GM19238 (cell line): ENCODE measurements at regions not wholly inside any gene's neighbourhood (a gene's known extent, or its start where the extent isn't known, plus 50 kb on each side); places are given as distances from the start of the nearest gene placed in this dataset.

Source experiments
- DNase-seq: peaks from one replicate; pipeline ENCODE4 v3.0.0; 2011; ENCODE audit warnings: low spot score; ENCODE audit not compliant: insufficient read length

GRCh38 chr22:48157676-48158075, 1395.2 kb downstream of the TBC1D22A start:
- no peak for DNase-seq

GRCh38 chr22:48156603-48157355, 1394.3 kb downstream of the TBC1D22A start:
- DNase-seq: no peak

DNA sequence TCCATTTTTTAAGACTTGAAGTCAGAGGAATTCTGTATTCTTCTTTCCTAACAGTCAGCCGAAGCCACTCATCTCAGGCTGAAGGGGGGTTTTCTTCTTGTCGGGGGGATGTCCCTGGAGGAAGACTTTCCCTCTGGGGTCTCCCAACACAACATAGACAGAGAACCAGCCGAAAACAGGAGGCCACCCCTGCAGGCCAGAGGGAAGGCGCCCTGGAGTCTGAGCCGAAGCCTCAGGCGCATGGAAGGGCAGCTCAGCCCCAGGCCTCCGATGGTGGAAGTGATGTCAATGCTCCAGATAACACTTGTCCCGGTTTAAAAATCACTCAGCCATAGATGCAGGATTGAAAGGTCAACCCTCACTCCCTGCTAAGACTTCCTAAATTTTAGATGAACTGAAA, 1393.0 kb downstream of the TBC1D22A start:
- DNase-seq: no peak

- no peak for DNase-seq
Measured at GRCh38 chr22:48154943-48155240, 1392.4 kb downstream of the TBC1D22A start.

- no peak for DNase-seq
Measured at GRCh38 chr22:48154169-48154942, 1391.9 kb downstream of the TBC1D22A start.

- no peak for DNase-seq
Measured at GRCh38 chr22:48153726-48154125, 1391.3 kb downstream of the TBC1D22A start.

- no peak for DNase-seq
Measured at GRCh38 chr22:48152916-48153315, 1390.5 kb downstream of the TBC1D22A start.

DNA sequence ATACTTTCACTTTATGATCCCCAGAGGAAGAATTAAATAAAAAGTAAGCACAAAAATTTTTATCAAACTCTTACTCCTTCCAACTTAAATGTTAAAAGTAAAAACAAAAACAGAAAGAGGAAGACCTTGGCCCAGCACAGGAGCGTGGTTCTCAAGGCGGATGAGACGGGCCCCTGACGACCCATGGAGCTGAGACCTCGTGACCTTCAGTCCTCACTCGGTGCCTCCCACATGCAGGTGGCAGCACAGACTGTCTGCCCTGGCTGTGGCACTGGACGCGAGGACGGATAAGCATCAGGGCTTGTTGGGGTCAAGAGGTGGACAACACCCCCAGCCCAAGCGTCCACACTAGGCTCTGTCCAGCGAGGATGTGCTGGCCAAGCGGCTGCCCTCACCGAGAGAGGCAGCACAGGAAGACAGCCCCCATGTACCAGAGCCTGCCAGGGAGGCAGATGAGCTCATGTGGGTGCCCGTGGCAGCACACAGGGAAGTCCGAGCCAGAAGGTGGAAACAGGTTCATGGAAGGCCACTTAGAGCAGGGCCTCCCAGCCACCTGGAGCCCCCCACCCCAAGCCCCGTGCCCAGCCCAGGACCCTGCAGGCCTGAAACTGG, 1389.8 kb downstream of the TBC1D22A start:
- DNase-seq: no peak

- no peak for DNase-seq
Measured at GRCh38 chr22:48151641-48152040, 1389.2 kb downstream of the TBC1D22A start.

DNA sequence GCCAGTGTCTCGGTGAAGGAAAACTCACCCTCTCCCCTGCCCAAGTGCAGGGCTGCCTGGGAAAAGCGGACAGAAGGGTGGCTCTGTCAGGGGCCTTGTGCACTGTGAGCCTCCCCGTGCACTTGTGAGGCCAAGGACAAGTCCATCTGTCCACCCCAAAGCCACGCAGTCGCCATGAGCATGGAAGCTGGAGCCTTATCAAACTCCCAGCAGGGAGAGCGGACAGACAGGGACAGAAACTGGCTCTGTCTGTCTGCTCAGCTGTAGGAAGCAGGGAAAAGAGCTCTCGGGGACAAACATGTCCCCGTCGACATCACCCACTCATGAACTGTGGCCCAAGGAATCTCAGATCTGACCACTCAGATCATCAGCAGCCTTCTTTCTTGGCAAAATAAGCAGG, 1385.4 kb downstream of the TBC1D22A start:
- no peak for DNase-seq

DNA sequence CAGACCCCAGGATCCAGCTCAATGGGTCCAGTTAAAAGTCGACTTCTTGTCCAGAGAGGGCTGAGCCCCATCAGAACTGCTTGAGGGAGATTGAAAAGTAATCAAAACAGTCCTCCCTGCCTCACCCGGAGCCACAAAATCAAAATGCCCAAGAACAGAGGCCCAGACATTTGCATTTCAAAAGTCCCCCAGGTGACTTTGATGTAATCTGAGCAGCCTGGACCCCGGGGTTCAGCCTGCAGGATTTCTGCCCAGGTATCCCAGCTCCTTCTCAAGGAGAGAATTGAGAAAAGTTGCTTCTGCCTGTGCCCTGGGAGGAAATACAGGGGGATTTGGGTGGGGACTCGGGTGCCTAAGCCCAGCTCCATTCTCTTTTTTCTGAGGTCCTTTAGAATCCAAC, 1385.0 kb downstream of the TBC1D22A start:
- no peak for DNase-seq

- DNase-seq: no peak
Measured at GRCh38 chr22:48146426-48146825, 1384.0 kb downstream of the TBC1D22A start.

DNA sequence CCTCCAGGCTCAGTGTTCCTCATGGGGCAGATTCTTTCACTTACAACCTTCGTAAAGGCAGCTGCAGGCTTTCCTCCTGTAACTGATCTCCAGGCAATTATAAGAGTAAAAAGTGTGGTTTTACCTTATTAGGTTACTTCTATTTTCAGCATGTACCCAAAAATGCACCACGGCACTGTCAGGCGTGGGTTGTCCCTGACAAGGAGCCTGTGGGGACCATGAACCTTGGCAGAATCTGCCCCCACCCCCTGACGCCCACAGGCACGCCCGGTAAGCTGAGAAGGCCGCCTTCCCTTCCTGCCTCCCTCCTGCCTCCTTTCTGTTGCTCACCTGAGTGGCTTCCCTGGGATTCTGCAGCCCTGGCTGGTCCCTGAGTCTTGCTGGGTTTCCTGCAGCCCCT, 1383.3 kb downstream of the TBC1D22A start:
- DNase-seq: no peak

- DNase-seq: no peak
Measured at GRCh38 chr22:48144318-48144717, 1381.9 kb downstream of the TBC1D22A start.

DNA sequence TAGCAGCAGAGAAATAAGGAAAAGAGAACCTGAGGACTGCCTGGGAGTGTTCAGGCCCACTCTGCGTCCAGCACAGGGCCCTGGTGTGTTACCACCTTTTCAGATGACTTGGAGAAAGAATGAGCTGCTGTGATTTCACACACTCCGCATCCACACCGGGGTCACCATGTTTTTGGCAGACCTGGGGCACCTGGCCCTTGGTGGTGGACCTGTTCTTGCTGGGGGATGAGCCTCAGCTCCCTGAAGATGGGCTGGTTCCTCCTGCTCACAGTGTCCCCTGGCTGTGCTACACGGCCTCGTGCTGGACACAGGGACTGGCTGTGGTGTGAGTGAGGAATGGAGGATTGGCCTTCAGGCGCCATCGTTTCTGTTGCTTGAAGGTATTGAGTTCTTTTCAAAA, 1381.4 kb downstream of the TBC1D22A start:
- DNase-seq: no peak

DNA sequence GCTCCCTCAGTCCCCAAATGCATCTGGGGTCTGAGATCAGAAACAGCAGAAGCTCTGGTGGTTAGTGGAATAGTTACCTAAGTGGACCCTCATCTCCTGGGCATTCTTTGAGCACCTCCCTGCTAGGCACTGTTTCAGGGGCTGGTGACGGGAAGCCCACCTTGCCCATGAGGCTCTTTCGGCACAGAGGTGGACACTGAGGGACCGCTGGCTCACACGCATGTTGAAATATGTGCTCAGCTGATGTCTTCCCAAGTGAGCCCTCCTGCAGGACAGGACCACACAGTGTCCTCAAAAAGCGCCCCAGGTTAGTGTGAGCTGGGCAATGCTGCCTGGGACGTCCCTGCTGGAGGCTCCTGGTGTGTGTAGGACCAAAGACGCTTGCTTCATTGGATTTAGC, 1379.9 kb downstream of the TBC1D22A start:
- no peak for DNase-seq

DNA sequence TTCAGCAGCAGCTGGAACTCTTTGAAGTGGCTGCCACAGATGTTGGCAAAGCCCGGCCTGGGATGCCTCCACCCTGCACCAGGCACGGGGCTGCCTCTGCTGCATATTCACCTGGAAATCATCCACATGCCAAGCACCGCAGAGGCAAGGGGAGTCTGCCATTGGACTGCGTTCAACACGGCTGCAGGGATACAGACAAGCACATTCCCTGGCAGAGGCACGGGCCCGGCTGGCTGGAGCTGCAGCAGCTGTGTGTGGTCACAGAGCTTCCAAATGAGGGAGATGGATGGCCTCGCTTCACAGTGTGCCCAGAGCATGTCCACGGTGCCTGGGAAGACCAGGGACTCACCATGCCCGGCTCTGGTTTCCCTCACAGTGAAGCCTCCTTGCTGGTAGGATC, 1378.9 kb downstream of the TBC1D22A start:
- no peak for DNase-seq

- DNase-seq: no peak
Measured at GRCh38 chr22:48140261-48140813, 1377.9 kb downstream of the TBC1D22A start.

- DNase-seq: no peak
Measured at GRCh38 chr22:48139776-48140175, 1377.3 kb downstream of the TBC1D22A start.

DNA sequence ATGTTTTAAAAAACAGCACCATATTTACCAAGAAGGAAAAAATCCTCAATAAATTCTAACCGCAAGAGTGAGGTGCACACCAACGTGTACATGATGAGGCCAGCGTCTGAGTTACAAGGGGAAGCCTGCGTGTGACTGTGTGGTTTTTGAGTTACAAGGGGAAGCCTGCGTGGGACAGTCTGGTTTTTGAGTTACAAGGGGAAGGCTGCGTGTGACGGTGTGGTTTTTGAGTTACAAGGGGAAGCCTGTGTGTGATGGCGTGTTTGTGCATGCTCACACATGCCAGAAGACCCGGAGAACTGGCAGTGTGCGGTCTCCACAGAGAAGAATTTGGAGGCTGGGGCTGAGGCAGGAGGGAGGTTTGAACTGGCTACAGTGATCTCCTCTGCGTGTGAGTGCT, 1376.4 kb downstream of the TBC1D22A start:
- DNase-seq: no peak

GRCh38 chr22:48138427-48138826, 1376.0 kb downstream of the TBC1D22A start:
- no peak for DNase-seq

DNA sequence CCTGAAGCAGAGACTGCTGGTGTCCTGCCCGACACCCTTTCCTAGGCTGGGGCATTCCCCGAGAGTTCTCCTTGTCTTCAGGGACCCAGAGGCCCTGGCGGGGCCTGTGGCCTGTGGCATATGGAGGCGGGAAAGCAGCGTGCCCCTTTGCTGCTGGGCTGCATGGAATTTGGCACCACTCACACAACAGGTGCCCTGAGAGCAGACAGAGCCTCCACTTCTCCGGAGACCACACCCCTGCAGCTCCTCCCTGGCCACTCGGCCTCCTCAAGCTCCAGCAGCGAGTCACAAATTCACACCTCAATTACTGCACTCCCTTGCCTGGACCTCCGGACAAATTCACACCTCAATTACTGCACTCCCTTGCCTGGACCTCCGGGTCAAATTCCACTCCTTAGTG, 1375.2 kb downstream of the TBC1D22A start:
- DNase-seq: no peak
